Stimulated activated CD4-positive, alpha-beta T cell treated with anti-CD3 and anti-CD28 coated beads, TNF-alpha, amount 100 ng/mL, for 1 hour (primary cell): ENCODE measurements at regions not wholly inside any gene's neighbourhood (a gene's known extent, or its start where the extent isn't known, plus 50 kb on each side); places are given as distances from the start of the nearest gene placed in this dataset.
A peak's percentile ranks its signal among the peaks of the same experiment; 100 is the strongest.
"Not testable (repeated sequence)": the region's sequence is repeated elsewhere in the genome, so short reads cannot be mapped to it uniquely, and the experiment has no call there.

Source experiments
- DNase-seq, 3 donors: peaks; one replicate each; pipeline ENCODE4 v3.0.0-alpha.2; 2020; ENCODE audit warnings: low read depth in 3 of 3, low spot score in 1 of 3

DNA sequence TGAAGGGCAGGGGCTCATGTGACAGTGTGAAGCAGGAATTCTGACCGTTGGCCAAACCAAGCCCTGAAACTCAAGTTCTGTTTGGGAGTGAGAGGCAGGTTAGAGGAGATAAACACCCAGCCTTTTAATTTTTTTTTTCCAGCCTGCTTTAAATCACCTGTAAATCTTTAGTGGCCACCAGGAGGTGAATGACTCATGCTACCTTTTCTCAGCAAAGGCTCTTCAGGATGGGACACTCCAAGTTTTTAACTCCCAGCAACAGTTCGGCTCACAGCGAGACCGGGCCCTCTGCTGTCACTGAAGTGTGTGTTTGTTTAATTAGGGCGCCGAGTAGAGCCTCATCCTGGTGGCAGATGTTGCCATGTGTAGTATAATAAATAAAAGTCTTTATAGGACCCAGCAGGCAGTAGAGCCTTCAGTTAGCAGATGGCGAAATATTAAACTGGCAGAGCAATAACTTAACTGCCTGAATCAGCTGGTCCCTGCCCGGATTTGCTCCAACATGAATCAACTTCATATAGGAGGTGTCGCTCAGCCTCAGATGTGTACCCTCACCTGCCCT, 180.3 kb downstream of the NPIPA7 start:
- DNase-seq = not testable (repeated sequence)

GRCh38 chr16:16561532-16561931, 182.6 kb downstream of the NPIPA7 start:
- DNase-seq = not testable (repeated sequence)

DNA sequence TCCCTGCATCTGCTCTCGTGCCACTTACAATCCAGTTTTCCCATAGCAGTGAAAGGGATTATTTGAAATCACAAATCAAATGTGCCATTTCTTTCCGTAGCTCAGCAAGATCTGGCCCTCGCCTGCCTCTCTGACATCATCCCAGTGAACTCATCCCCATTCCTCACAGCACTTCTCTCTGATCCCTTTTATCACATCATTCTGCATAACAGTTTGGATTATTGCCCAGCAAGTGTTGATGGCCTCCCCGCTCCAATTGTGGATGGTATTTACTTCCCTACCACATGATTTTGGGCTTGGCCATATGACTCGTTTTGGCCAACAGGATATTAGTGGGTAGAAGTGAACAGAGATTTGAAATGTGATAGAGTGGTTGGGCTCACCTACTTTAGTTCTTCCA, 185.0 kb downstream of the NPIPA7 start:
- not testable (repeated sequence) for DNase-seq

DNA sequence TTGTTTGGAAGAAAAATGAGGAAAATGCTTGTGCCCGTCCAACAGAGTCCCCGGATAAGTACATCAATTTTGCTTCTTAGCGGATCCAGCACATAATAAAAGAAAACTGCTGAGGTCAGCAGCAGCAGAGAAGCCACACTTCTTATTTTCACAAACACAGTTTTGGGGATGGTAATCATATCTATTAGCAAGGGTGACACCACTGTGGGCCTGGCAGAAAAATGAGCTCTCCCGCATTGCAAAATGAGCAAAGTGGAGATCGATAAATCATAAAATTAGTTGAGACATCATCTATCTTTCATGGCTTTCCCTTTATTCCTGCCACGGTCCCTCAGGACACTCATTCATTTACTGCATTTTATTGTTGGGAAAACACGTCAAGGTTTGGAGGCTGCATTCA, 186.4 kb downstream of the NPIPA7 start:
- not testable (repeated sequence) for DNase-seq

GRCh38 chr16:16570055-16570454, 191.1 kb downstream of the NPIPA7 start:
- not testable (repeated sequence) for DNase-seq

DNA sequence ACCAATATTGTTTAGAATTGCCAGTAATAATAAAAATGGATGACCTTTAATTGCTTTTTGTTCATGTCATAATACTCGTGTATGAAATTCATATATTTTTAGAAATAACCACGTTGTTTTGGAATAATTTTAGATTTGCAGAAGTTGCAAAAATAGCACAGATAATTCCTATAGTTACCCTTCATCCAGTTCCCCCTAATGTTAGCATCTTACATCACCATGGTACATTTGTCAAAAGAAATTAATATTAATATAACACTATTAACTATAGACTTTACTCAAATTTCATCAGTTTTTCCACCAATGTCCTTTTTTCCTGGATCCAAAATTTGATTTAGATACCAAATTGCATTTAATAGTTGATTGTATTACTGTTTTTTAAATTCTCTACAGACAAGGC, 191.9 kb downstream of the NPIPA7 start:
- not testable (repeated sequence) for DNase-seq

DNA sequence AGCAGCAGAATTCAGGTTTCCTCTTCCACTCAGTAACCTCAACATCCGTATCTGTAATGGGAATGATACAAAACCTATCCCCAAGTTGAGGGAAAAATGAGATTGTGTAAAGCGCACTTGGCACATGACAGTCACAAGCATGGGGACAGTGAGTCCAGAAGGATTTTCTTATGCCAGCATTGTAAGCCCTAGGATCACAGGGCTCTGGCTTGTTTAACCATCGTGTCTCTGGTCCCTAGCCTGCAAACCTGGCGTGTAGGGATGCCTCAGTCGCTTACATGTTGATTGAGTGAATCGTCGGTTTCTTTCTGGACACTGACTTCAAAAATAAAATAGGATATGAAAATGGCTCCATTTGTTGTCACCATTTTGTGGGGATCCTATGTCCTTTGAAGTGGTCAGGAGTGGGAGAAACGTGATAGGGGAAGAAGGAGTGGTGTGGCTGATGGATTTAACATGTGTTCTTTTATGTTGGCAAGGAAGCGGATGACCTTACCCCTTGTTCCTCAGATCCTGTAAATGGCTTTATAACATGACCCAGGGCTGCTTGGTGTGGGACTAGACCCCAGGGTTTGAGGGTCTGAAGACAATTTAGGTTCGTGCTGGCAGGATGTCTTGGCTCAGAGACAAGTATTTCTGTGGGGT, 193.3 kb downstream of the NPIPA7 start:
- not testable (repeated sequence) for DNase-seq

GRCh38 chr16:16577062-16577461, 198.1 kb downstream of the NPIPA7 start:
- not testable (repeated sequence) for DNase-seq

DNA sequence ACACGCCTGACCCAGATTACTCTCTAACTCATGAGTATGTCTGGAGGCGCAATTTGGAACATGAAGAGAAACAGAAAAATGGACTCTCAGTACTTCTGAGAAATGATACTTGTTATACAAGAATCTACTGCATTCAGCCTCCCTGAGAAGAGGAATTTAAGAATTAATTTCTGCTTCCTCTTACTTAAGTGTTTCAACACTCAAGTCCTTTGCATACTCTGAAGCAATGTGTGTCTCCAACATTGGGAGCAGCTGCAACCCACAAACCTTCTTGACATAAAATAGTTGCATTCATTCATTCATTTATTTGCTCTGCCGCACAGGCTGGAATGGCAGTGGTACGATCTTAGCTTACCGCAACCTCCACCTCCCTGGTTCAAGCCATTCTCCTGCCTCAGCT, 199.8 kb downstream of the NPIPA7 start:
- no peak for DNase-seq

DNA sequence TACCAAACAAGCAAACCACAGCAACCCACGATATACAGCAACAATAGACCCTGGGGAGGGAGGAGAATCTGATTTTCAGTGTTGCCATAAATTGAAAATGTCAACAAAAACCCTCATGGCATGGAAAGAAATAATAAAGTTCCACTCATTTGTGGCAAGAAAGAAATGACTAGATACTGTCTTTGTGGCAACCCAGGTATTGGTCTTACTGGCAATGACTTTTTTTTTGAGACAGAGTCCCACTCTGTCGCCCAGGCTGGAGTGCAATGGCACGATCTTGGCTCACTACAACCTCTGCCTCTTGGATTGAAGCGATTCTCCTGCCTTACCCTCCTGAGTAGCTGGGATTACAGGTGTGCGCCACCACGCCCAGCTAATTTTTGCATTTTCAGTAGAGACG, 204.0 kb downstream of the NPIPA7 start:
- DNase-seq = not testable (repeated sequence)

- not testable (repeated sequence) for DNase-seq
Observed at GRCh38 chr16:16586073-16586651, 207.2 kb downstream of the NPIPA7 start.

DNA sequence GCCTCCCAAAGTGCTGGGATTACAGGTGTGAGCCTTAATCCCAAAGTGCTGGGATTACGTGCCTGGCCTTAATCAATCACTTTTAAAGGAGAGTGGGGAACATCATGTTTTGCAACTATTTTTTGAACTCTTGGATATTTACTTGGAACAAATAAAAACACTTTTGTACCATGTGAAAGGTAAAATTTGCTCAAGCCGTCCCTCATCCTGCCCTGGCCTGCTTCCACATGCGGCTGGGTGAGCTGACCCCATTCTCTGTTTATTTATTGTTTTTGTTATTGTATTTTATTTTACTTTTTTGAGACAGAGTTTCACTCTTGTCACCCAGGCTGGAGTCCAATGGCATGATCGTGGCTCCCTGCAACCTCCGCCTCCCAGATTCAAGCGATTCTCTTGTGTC, 208.0 kb downstream of the NPIPA7 start:
- not testable (repeated sequence) for DNase-seq

DNA sequence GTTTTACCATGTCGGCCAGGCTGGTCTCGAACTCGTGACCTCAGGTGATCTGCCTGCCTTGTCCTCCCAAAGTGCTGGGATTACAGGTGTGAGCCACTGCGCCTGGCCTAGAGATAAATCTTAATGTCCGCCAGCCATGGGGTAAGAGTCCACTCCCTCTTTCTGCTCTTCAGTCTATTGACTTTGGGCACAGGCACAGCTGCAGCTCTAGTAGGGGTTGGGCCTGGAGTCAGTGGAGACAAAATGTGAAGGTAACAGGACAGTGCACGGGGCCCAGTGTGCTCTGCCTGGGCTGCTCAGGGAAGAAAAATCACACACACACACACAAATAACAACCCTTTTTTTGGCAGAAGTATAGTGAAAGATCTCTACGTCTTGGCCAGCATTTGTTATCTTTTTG, 209.5 kb downstream of the NPIPA7 start:
- DNase-seq = not testable (repeated sequence)

DNA sequence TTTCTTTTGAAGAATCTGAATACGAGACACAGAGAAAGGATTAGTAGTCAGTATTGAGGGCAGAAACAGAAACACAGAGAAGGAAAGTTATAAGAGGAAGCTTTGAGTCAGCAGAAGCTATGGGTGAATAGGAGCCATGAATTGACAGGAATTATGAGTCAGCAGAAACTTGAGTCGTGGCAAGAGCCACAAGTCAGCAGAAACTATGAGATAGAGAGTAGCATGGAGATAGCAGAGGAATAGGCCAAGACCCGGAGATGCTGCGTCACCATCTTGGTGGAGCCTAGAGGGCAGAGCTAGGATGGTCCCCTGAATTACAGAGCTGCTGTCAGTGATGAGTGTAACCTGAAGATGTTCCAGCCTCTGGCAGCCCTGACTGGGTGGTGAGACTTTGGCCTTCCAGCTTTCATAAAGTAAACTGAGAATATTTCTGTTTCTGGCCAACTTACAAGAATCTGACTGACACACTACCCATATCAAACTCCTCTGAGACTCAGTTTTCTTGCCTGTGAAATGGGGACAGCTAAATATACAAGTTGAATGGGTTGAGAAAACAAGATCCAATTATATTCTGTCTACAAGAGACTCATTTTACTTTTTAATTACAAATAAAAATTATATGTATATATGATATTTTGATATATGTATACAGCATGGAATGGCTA, 211.8 kb downstream of the NPIPA7 start:
- not testable (repeated sequence) for DNase-seq

DNA sequence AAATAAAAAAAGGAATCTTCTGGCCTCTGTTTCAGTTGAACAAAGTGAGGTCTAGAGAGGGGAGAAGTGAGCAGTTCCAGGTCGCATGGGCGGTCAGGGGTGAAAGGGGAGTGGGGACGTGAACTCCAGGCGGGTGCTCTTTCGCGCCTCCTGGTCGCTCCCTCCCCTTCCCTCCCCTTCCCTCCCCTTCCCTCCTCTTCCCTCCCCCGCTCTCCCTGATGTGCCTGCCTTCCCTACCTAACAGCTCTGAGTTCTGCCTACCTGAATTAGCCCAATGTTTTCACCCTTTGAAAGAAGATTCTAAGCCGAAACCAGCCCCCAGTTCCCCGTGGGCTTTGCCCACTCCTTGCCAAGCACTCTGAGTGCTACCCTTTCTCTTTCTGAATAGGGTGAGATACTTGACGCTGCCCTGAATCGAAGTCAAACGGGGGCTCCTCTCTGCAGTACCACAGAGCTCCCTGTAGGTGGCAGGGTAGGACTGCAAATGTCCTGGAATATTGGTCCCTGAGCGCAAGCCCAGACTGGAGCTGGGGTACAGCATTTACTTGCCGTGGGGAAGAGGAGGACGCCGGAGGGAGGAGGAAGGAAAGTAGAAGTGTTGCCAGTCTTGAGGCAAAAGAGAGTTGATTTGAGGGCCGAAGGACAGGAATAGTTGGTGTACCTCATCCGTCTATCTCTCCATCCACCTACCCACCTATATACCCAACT, 214.4 kb downstream of the NPIPA7 start:
- peak in 2 of 3 donors; percentile 2 to 19 for DNase-seq

- not testable (repeated sequence) for DNase-seq
Observed at GRCh38 chr16:16595029-16595718, 216.2 kb downstream of the NPIPA7 start.

DNA sequence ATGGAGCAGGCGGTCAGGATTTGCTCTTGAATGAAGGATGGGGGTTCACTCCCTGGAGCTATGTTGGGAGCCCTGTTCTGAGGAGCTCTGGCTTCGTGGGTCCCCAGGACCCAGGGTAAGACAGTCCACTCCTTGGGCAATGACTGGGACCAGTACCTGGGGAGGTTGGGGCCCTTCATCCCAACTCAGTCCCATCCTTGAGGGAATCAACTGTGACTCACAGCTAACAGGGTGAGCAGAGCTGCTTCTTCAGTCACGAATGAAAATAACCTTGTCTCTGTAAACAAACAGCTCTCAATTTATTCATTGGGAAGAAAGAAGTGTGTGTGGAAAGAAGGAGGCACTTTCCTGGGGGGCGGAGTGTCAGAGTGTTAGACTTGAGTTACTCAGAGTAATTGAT, 222.3 kb downstream of the NPIPA7 start:
- DNase-seq = not testable (repeated sequence)

- not testable (repeated sequence) for DNase-seq
Observed at GRCh38 chr16:16607401-16608082, 228.6 kb downstream of the NPIPA7 start.

- DNase-seq = not testable (repeated sequence)
Observed at GRCh38 chr16:16609627-16610026, 230.7 kb downstream of the NPIPA7 start.

- DNase-seq = not testable (repeated sequence)
Observed at GRCh38 chr16:16610389-16610967, 231.5 kb downstream of the NPIPA7 start.
